Left ventricle myocardium superior (tissue), 1 donor: ENCODE measurements at regions not wholly inside any gene's neighbourhood (a gene's known extent, or its start where the extent isn't known, plus 50 kb on each side); places are given as distances from the start of the nearest gene placed in this dataset.
"Not testable (repeated sequence)": the region's sequence is repeated elsewhere in the genome, so short reads cannot be mapped to it uniquely, and the experiment has no call there.

Experiments
- ATAC-seq: fragments of 200-7000 bp; cut with Tn5 transposase; one replicate; pipeline ENCODE4 v1.9.1; 2020; ENCODE audit warnings: mild to moderate bottlenecking, moderate library complexity
- DNase-seq: peaks from one replicate; pipeline ENCODE4 v3.0.0-alpha.2; 2020
- intact Hi-C: fragments of 100-400 bp; cut with micrococcal nuclease; formaldehyde crosslinking; loops from one replicate; pipeline ENCODE4 v1.11.0; 2022
- donor health status: DM: no; HTN: yes; CAD: no; lungs with severe emphysema.

GRCh38 chr19:29873801-29874575, 62.2 kb downstream of the CCNE1 start:
- DNase-seq (no peak), ATAC-seq (no peak)
- intact Hi-C loops: loop anchor here (5.0 kb wide), 1 partner anchor 102 kb away; no protein-coding TSS in a partner anchor

GRCh38 chr19:29875931-29876330, 64.1 kb downstream of the CCNE1 start:
- no peak for DNase-seq
- ATAC-seq: no peak
- intact Hi-C loops: no loop called here

GRCh38 chr19:29876414-29876813, 64.6 kb downstream of the CCNE1 start:
- DNase-seq (no peak), ATAC-seq (no peak)
- intact Hi-C loops: no loop called here

- intact Hi-C loops, ATAC-seq, DNase-seq: not testable (repeated sequence)
Observed at GRCh38 chr19:29876908-29877307, 65.1 kb downstream of the CCNE1 start.

- intact Hi-C loops: no loop called here
- no peak for DNase-seq
- peak; percentile 67 for ATAC-seq
Observed at GRCh38 chr19:29878973-29879654, 62.9 kb upstream of the URI1 start.

GRCh38 chr19:29879655-29879974, 62.4 kb upstream of the URI1 start:
- no peak for DNase-seq
- no peak for ATAC-seq
- intact Hi-C loops: no loop called here

- no peak for DNase-seq
- ATAC-seq: no peak
- intact Hi-C loops: no loop called here
Observed at GRCh38 chr19:29880498-29881081, 61.4 kb upstream of the URI1 start.

- DNase-seq (no peak), ATAC-seq (no peak)
- intact Hi-C loops: no loop called here
Observed at GRCh38 chr19:29881386-29881785, 60.7 kb upstream of the URI1 start.

GRCh38 chr19:29882719-29883105, 59.3 kb upstream of the URI1 start:
- no peak for ATAC-seq
- no peak for DNase-seq
- intact Hi-C loops: no loop called here

- no peak for ATAC-seq
- intact Hi-C loops: no loop called here
- DNase-seq: no peak
Observed at GRCh38 chr19:29884044-29884443, 58.0 kb upstream of the URI1 start.

- ATAC-seq (no peak), DNase-seq (no peak)
- intact Hi-C loops: no loop called here
Observed at GRCh38 chr19:29884466-29884865, 57.6 kb upstream of the URI1 start.

- intact Hi-C loops, ATAC-seq, DNase-seq: not testable (repeated sequence)
Observed at GRCh38 chr19:29886106-29886505, 55.9 kb upstream of the URI1 start.

GRCh38 chr19:29886586-29886985, 55.5 kb upstream of the URI1 start:
- DNase-seq (no peak), ATAC-seq (no peak)
- intact Hi-C loops: no loop called here

- intact Hi-C loops: no loop called here
- no peak for DNase-seq
- ATAC-seq: peak; percentile 60
Observed at GRCh38 chr19:29887442-29887855, 54.6 kb upstream of the URI1 start.

- intact Hi-C loops, ATAC-seq, DNase-seq: not testable (repeated sequence)
Observed at GRCh38 chr19:29888047-29888446, 54.0 kb upstream of the URI1 start.

GRCh38 chr19:29889702-29890101, 52.3 kb upstream of the URI1 start:
- DNase-seq: no peak
- intact Hi-C loops: no loop called here
- ATAC-seq: no peak

GRCh38 chr19:29890392-29890791, 51.6 kb upstream of the URI1 start:
- ATAC-seq (no peak), DNase-seq (no peak)
- intact Hi-C loops: no loop called here
